DND-41 (cell line): ENCODE measurements at regions not wholly inside any gene's neighbourhood (a gene's known extent, or its start where the extent isn't known, plus 50 kb on each side); places are given as distances from the start of the nearest gene placed in this dataset.

ENCODE experiments used
- ATAC-seq: fragments of 200-7000 bp; cut with Tn5 transposase; 3 replicates; pipeline ENCODE4 v1.9.1; 2021; ENCODE audit warnings: low read depth; ENCODE audit not compliant: insufficient read depth
- DNase-seq: peaks from one replicate; pipeline ENCODE4 v3.0.0-alpha.2; 2020
- H2AFZ ChIP-seq: 2 replicates; pipeline ENCODE4 v1.6.0; 2012; ENCODE audit warnings: low read depth, low read length
- H3K27ac ChIP-seq: 2 replicates; pipeline ENCODE4 v1.5.1; 2012; ENCODE audit warnings: low read length, inconsistent platforms
- H3K27me3 ChIP-seq: fragments of 200-600 bp; sonication (generic); 2 replicates; pipeline ENCODE4 v1.6.0; 2012; ENCODE audit warnings: low read length, mild to moderate bottlenecking, inconsistent platforms; ENCODE audit not compliant: insufficient read depth, poor library complexity
- H3K36me3 ChIP-seq: 2 replicates; pipeline ENCODE4 v1.5.1; 2012; ENCODE audit warnings: low read length, inconsistent platforms; ENCODE audit not compliant: insufficient read depth
- H3K4me1 ChIP-seq: 2 replicates; pipeline ENCODE4 v1.5.1; 2012; ENCODE audit warnings: mild to moderate bottlenecking, low read length; ENCODE audit not compliant: insufficient read depth
- H3K4me2 ChIP-seq: 2 replicates; pipeline ENCODE4 v1.6.0; 2012; ENCODE audit warnings: mild to moderate bottlenecking, moderate library complexity, low read length, inconsistent platforms; ENCODE audit not compliant: insufficient read depth
- H3K4me3 ChIP-seq, 2 experiments: fragments of 200-600 bp in 1 of 2; shearing (Covaris generic) in 1 of 2; 2 replicates each; pipeline ENCODE4 v1.5.1; 2012 to 2016; ENCODE audit warnings: inconsistent platforms in 2 of 2, low read length in 2 of 2, mild to moderate bottlenecking in 2 of 2, low read depth in 1 of 2, moderate library complexity in 1 of 2
- H3K79me2 ChIP-seq: 2 replicates; pipeline ENCODE4 v1.6.0; 2012; ENCODE audit warnings: low read length, inconsistent platforms; ENCODE audit not compliant: insufficient read depth
- H3K9ac ChIP-seq: 2 replicates; pipeline ENCODE4 v1.6.0; 2012; ENCODE audit warnings: low read depth, mild to moderate bottlenecking, inconsistent platforms, low read length, moderate library complexity
- H3K9me3 ChIP-seq: 2 replicates; pipeline ENCODE4 v1.5.1; 2012; ENCODE audit warnings: low read length, moderate library complexity, mild to moderate bottlenecking, inconsistent platforms; ENCODE audit not compliant: insufficient read depth, severe bottlenecking
- H4K20me1 ChIP-seq: 2 replicates; pipeline ENCODE4 v1.6.0; 2012; ENCODE audit warnings: low read length; ENCODE audit not compliant: insufficient read depth
- EZH2 ChIP-seq: IDR thresholded peaks from 3 replicates; pipeline ENCODE4 v1.6.1; 2012; ENCODE audit warnings: borderline replicate concordance, low read depth, mild to moderate bottlenecking, moderate library complexity, low read length, inconsistent platforms; ENCODE audit not compliant: severe bottlenecking
- TF ChIP-seq, protein P1 (sequence below): IDR thresholded peaks from 2 replicates; pipeline ENCODE4 v1.5.1; 2012; ENCODE audit warnings: borderline replicate concordance, low read length, moderate library complexity, mild to moderate bottlenecking; ENCODE audit not compliant: poor library complexity, severe bottlenecking; ENCODE audit errors: extremely low read depth

DNA sequence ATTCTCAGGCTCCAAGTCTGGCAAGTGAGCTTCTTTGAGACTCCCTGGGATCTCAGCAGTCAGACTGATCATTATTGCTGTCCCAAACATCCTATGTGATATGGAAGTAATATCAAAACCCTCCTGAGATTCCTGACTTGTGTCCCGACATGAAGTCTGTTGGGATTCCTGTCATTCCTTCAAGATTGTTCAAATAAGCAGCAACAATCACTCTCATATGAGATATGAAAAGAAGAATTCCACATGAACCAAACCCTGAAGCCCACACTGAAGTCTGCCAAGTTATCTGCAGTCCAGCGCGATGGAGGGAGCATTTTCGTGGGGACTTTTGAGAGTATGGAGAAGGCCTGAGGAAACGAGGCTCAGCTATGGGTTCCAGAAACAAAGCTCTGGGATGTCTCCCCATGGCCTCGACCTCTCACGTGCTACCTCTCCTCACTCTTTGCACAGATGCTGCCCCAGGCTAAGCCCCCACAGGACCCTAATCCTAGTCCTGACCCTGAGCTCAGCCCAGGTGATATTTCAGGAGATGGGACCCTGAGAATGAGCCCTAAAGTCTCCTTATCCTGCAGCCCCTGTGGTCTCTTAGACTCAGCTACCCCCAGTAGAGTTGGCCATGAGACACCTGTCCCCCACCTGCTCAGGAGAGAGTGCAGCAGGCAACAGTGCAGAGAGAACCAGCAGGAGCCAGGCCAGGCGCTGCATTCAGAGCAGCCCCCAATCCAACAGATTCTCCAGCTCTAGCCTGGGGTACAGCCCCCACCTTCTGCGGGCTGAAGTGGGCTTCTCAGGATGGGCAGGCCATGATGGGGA lies 100.2 kb downstream of the GGTLC2 start:
- no peaks in the 10 kb centered on the region for H3K4me1 ChIP-seq
- H3K4me3 ChIP-seq: no peak overlapping the region
- H3K9me3 ChIP-seq: no peaks in the 10 kb centered on the region
- H3K27me3 ChIP-seq: peaks cover 8% of the 10 kb centered on the region
- TF ChIP-seq, protein P1, sequence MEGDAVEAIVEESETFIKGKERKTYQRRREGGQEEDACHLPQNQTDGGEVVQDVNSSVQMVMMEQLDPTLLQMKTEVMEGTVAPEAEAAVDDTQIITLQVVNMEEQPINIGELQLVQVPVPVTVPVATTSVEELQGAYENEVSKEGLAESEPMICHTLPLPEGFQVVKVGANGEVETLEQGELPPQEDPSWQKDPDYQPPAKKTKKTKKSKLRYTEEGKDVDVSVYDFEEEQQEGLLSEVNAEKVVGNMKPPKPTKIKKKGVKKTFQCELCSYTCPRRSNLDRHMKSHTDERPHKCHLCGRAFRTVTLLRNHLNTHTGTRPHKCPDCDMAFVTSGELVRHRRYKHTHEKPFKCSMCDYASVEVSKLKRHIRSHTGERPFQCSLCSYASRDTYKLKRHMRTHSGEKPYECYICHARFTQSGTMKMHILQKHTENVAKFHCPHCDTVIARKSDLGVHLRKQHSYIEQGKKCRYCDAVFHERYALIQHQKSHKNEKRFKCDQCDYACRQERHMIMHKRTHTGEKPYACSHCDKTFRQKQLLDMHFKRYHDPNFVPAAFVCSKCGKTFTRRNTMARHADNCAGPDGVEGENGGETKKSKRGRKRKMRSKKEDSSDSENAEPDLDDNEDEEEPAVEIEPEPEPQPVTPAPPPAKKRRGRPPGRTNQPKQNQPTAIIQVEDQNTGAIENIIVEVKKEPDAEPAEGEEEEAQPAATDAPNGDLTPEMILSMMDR: no peak
- TF ChIP-seq EZH2: no peak
- H3K4me2 ChIP-seq: no peak overlapping the region
- no peak overlapping the region for H3K9ac ChIP-seq
- no peak for ATAC-seq
- H3K79me2 ChIP-seq: no peaks in the 10 kb centered on the region
- H2AFZ ChIP-seq: no peak overlapping the region
- H3K36me3 ChIP-seq: no peaks in the 10 kb centered on the region
- no peak overlapping the region for H3K27ac ChIP-seq
- no peaks in the 10 kb centered on the region for H4K20me1 ChIP-seq
- DNase-seq: no peak

DNA sequence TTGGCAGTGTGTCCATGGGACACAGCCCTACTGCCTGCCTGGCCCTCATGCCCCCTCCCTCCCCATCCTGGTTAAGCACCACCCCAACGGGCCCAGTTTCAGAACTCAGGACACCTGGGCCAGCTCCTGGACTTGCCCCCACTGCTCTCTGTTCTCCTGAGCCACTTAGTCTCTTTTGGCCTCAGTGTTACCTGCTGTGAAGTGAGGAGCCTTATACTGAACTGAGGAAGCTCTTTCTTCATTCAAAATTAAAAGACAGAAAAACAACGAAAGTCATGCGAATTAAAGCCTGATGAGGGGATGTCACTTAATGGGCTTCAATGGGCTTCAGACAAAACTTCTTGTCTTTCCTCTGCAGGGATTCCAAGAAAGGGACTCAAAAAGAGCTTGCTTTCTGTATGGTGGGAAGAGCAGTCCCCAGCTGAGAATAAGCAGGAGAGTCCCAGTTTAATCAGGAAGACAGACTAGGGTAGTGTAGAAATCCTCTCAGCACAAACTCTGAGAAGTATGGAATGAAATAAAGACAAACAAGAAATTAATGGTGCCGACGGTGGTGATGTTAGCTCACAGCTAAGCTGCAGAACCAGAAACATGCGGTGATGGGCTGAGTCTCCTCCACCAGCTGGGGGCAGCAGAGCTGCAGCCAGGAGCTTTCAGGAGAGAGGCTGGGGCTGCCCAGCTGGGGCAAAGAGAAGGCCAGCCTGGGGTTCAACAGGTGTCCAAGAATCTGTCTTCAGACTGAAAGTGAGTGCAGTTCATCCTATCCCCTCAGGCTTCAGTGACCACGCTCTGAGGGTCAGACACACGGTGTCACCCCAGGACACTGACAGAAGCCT lies 101.0 kb downstream of the GGTLC2 start:
- Histone ChIP-seq H4K20me1 (no peaks in the 10 kb centered on the region), H3K4me3 (no peak overlapping the region), H3K9ac (no peak overlapping the region), H3K27me3 (peaks cover 8% of the 10 kb centered on the region), H2AFZ (no peak overlapping the region), H3K9me3 (no peaks in the 10 kb centered on the region), H3K4me1 (no peaks in the 10 kb centered on the region), H3K36me3 (no peaks in the 10 kb centered on the region), H3K27ac (no peak overlapping the region), H3K79me2 (no peaks in the 10 kb centered on the region), H3K4me2 (no peak overlapping the region)
- peak; percentile 57 for DNase-seq
- ATAC-seq: peak; percentile 75
- TF ChIP-seq, protein P1: peak; percentile 80
- TF ChIP-seq EZH2: no peak

DNA sequence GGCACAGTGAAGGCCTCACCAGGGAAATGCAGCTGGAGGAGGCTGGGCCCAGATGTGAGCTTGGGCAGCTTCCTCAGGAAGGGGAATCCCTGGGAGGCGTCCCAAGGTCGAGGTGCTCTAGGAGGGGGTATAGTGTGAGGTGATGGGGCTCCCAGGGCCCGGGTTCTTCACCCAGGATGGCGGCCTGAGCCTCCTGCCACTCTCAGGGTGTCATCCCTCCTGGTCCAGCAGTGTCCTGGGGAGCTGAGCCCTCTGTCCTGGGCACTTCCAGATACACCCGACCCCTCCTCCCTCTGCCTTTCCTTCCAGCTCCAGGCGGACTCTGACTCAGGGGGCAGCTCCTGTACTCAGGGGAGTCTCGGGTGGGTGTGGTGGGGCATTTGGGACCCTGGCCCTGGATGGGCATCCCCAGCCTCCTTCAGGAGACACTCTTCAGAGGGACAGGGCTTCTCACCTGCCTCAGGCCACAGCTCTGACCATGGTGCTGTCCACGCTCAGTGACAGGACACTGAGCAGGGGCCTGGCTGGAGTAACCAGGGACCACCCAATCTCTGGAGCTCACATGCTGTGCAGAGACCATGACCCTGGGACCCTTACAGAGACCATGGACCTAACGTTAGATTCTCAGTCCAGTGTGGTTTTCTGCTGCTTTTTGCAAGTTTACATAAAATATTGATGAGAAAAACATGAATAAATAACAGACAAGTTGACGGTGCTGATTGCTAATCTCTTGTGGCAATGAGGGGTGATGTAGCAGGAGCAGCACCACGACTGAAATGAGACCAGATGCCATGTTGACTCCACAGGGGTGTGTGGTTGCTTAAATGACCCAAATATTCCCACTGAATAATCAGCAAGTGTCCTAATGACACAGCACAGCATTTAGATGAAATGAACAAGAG lies 101.9 kb downstream of the GGTLC2 start:
- H4K20me1 ChIP-seq: no peaks in the 10 kb centered on the region
- H3K36me3 ChIP-seq: no peaks in the 10 kb centered on the region
- H3K9me3 ChIP-seq: no peaks in the 10 kb centered on the region
- H3K4me2 ChIP-seq: no peak overlapping the region
- no peak overlapping the region for H3K4me3 ChIP-seq
- peaks cover 4% of the 10 kb centered on the region for H3K27me3 ChIP-seq
- DNase-seq: no peak
- H3K79me2 ChIP-seq: no peaks in the 10 kb centered on the region
- no peak for ATAC-seq
- no peak overlapping the region for H3K27ac ChIP-seq
- TF ChIP-seq EZH2: no peak
- TF ChIP-seq, protein P1: no peak
- H3K4me1 ChIP-seq: no peaks in the 10 kb centered on the region
- H3K9ac ChIP-seq: no peak overlapping the region
- no peak overlapping the region for H2AFZ ChIP-seq
